BJ (cell line): ENCODE measurements at regions not wholly inside any gene's neighbourhood (a gene's known extent, or its start where the extent isn't known, plus 50 kb on each side); places are given as distances from the start of the nearest gene placed in this dataset.

Source experiments
- CTCF ChIA-PET: fragments of 350-600 bp; formaldehyde crosslinking; extraction: SDS; loops from one replicate; lab custom pipeline; 2021; ENCODE audit warnings: antibody characterized with exemption, inconsistent platforms; lab: Yijun Ruan, JAX
- POLR2A ChIA-PET: fragments of 300-600 bp; sonication (Branson Sonifier 250); formaldehyde crosslinking; extraction: SDS; loops from one replicate; lab custom pipeline; 2021; ENCODE audit warnings: antibody characterized with exemption; lab: Charles Lee
- DNase-seq: peaks from one replicate; pipeline ENCODE4 v3.0.0-alpha.2; 2011; ENCODE audit warnings: low read depth
- H3K27me3 ChIP-seq: 2 replicates; pipeline ENCODE4 v1.6.0; 2011; ENCODE audit warnings: low read length; ENCODE audit not compliant: control insufficient read depth, insufficient read depth
- H3K36me3 ChIP-seq: 2 replicates; pipeline ENCODE4 v1.5.1; 2011; ENCODE audit warnings: low read length; ENCODE audit not compliant: control insufficient read depth, insufficient read depth
- H3K4me3 ChIP-seq: 2 replicates; pipeline ENCODE4 v1.5.1; 2011; ENCODE audit warnings: low read depth, mild to moderate bottlenecking, control low read depth, low read length
- TF ChIP-seq, protein P1 (sequence below): IDR thresholded peaks from 2 replicates; pipeline ENCODE4 v1.5.1; 2011; ENCODE audit warnings: low read depth, mild to moderate bottlenecking, control low read depth, inconsistent platforms, low read length, moderate library complexity; ENCODE audit not compliant: insufficient read depth

- DNase-seq, result no peak
Measured at GRCh38 chr7:85462671-85463070, 275.8 kb upstream of the SEMA3D start.

DNA sequence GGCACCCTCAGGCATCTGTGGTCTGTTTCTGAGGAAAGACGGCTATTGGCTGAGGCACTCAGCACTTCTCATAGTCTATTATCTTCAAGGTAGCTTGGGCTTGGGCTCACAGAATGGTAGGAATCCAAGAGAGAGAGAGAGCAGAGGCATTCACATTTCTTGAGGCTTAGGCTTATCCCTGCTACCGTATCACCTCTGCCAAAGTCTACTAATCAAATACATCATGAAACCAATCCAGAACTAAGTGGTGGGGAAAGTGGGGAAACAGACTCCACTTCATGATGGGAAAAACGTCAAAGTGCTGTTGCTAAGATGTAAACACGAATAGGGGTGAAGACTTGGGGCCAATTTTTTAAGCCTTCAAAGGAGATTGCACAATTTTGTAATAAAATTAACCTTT lies 271.1 kb upstream of the SEMA3D start:
- H3K4me3 ChIP-seq, result no peak overlapping the region
- TF ChIP-seq, protein P1, sequence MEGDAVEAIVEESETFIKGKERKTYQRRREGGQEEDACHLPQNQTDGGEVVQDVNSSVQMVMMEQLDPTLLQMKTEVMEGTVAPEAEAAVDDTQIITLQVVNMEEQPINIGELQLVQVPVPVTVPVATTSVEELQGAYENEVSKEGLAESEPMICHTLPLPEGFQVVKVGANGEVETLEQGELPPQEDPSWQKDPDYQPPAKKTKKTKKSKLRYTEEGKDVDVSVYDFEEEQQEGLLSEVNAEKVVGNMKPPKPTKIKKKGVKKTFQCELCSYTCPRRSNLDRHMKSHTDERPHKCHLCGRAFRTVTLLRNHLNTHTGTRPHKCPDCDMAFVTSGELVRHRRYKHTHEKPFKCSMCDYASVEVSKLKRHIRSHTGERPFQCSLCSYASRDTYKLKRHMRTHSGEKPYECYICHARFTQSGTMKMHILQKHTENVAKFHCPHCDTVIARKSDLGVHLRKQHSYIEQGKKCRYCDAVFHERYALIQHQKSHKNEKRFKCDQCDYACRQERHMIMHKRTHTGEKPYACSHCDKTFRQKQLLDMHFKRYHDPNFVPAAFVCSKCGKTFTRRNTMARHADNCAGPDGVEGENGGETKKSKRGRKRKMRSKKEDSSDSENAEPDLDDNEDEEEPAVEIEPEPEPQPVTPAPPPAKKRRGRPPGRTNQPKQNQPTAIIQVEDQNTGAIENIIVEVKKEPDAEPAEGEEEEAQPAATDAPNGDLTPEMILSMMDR, result no peak
- H3K36me3 ChIP-seq, result no peaks in the 10 kb centered on the region
- DNase-seq, result no peak
- ChIA-PET POLR2A (no interaction called here), CTCF (no interaction called here)
- H3K27me3 ChIP-seq, result no peaks in the 10 kb centered on the region

More at GRCh38 chr7:85462671-85463070, 275.8 kb upstream of the SEMA3D start:
- Histone ChIP-seq H3K27me3 (no peaks in the 10 kb centered on the region), H3K4me3 (no peak overlapping the region), H3K36me3 (no peaks in the 10 kb centered on the region)
- ChIA-PET POLR2A (no interaction called here), CTCF (interaction anchor here (3.8 to 4.0 kb wide), 2 partner anchors 92 to 422 kb away, joined by 19 to 21 read pairs; no protein-coding TSS in a partner anchor)
- TF ChIP-seq, protein P1, result no peak

DNA sequence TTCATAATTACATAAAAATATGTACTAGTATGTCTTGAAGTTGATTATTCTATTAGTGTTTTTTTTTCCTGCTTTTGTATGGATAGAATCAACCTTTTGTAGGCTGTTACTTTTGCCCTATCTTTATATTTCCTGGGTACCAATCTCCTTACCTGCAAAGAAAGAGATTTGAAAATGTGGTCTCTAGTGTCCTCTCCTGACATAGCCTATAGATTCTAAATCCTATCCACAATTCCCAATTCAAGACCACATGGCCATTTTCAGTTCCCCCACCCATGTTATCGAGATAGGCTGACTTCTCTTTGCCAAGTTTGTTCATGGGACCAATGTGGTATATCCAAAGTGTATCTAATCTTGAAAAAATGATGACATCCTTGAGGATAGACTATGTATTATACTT lies 269.4 kb upstream of the SEMA3D start:
- ChIA-PET CTCF (no interaction called here), POLR2A (no interaction called here)

DNA sequence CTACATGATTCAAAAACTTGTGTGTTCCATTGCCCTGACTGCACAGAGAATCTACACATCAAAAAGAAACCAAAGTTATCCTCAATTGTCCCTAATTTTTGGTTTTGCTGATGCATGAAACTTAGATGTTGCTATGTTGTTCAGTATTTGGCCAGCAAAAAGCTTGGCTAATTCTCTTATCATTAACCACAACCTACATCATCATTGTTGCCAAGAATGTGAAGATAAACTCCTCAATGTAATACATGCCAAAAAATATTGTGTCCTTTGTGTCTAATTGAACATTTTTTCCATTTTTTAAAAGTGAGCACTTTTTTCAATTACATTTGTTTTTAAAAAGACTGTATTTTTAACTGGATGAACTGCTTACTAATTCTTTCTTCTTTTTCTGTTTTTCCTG lies 268.0 kb upstream of the SEMA3D start:
- POLR2A ChIA-PET, result no interaction called here
- Histone ChIP-seq H3K4me3 (no peak overlapping the region), H3K36me3 (no peaks in the 10 kb centered on the region), H3K27me3 (no peaks in the 10 kb centered on the region)
- DNase-seq, result no peak
- CTCF ChIA-PET, result interaction anchor here (1.5 kb wide), 1 partner anchor 10 kb away, joined by 3 read pairs; no protein-coding TSS in a partner anchor
- TF ChIP-seq, protein P1, result no peak

More for the DNA sequence above, 269.4 kb upstream of the SEMA3D start:
- no peak overlapping the region for H3K4me3 ChIP-seq
- TF ChIP-seq, protein P1, result no peak
- H3K27me3 ChIP-seq, result no peaks in the 10 kb centered on the region
- no peak for DNase-seq
- no peaks in the 10 kb centered on the region for H3K36me3 ChIP-seq

DNA sequence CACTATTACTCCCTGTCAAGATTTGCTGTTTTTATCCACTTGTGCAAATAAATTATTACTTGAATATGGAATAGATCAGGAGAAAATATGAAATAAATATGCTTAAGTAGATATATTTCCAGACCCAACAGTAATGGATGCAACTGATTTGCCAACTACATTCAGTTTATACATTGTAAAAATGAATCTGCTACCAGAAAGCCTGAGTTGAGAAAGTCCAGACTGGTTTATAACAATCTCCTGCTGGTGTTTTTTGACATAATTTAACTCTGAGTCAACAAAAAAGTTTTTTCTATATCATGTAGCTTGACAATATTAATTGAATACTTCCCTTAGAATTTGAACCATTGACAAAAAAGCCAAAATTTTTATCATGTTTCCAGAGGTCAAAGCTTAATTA lies 265.8 kb upstream of the SEMA3D start:
- TF ChIP-seq, protein P1, result no peak
- ChIA-PET CTCF (interaction anchor here (0.6 to 2.3 kb wide), 3 partner anchors 12 to 116 kb away, joined by 3 to 9 read pairs (median 8); no protein-coding TSS in a partner anchor), POLR2A (no interaction called here)
- DNase-seq, result no peak
- no peaks in the 10 kb centered on the region for H3K36me3 ChIP-seq
- H3K4me3 ChIP-seq, result no peak overlapping the region
- H3K27me3 ChIP-seq, result no peaks in the 10 kb centered on the region
